ENCODE measurements at regions not wholly inside any gene's neighbourhood (a gene's known extent, or its start where the extent isn't known, plus 50 kb on each side); places are given as distances from the start of the nearest gene placed in this dataset.
"Not testable (repeated sequence)": the region's sequence is repeated elsewhere in the genome, so short reads cannot be mapped to it uniquely, and the experiment has no call there.

GRCh38 chrX:115970718-115971117, 199.8 kb upstream of the AGTR2 start:
- Histone ChIP-seq H3K36me3 (no peaks in the 10 kb centered on the region), H3K27ac (no peak overlapping the region), H3K9me3 (no peaks in the 10 kb centered on the region), H3K4me1 (no peaks in the 10 kb centered on the region), H3K27me3 (peaks cover 5% of the 10 kb centered on the region), H3K4me3 (replicated peaks in 1 of 3) (no peak overlapping the region)
- intact Hi-C loops (cut with DNase I), result no loop called here
- 70 to 80% methylated on average over 5 of the region's 5 CpGs for WGBS, 2 donors
- no peak for DNase-seq
- TF ChIP-seq CTCF (IDR thresholded peaks at IDR 0.05) (no peak), POLR2A (IDR thresholded peaks at IDR 0.05) (no peak)

GRCh38 chrX:115972717-115973116, 197.8 kb upstream of the AGTR2 start:
- WGBS, 2 donors, result 40% methylated on average over 1 of the region's 1 CpG; no CpG with 5 or more reads in 1 of the 2 donors
- no peaks in the 10 kb centered on the region for H3K4me1 ChIP-seq
- intact Hi-C loops (cut with DNase I), result no loop called here
- DNase-seq, result peak; percentile 13 to 42
- H3K36me3 ChIP-seq, result no peaks in the 10 kb centered on the region
- no peak overlapping the region for H3K27ac ChIP-seq
- no peaks in the 10 kb centered on the region for H3K9me3 ChIP-seq
- H3K27me3 ChIP-seq, result peaks cover 5% of the 10 kb centered on the region
- H3K4me3 ChIP-seq (replicated peaks in 1 of 3), result no peak overlapping the region
- TF ChIP-seq POLR2A (IDR thresholded peaks at IDR 0.05), result no peak
- no peak for TF ChIP-seq CTCF (IDR thresholded peaks at IDR 0.05)

GRCh38 chrX:115978068-115978467, 192.5 kb upstream of the AGTR2 start:
- Histone ChIP-seq H3K4me3 (replicated peaks in 1 of 3) (no peak overlapping the region), H3K36me3 (no peaks in the 10 kb centered on the region), H3K9me3 (no peaks in the 10 kb centered on the region), H3K4me1 (no peaks in the 10 kb centered on the region), H3K27ac (no peak overlapping the region), H3K27me3 (peaks cover 3% of the 10 kb centered on the region)
- 39 to 51% methylated on average over 2 of the region's 2 CpGs for WGBS, 2 donors
- TF ChIP-seq POLR2A (IDR thresholded peaks at IDR 0.05) (no peak), CTCF (IDR thresholded peaks at IDR 0.05) (no peak)
- no peak for DNase-seq
- intact Hi-C loops (cut with DNase I), result no loop called here

GRCh38 chrX:115983148-115983547, 187.4 kb upstream of the AGTR2 start:
- intact Hi-C loops (cut with DNase I); H3K27ac ChIP-seq; H3K27me3 ChIP-seq; H3K36me3 ChIP-seq; H3K4me3 ChIP-seq (replicated peaks in 1 of 3); H3K4me1 ChIP-seq; H3K9me3 ChIP-seq: not testable (repeated sequence)
- WGBS, 2 donors, result 29% methylated on average over 1 of the region's 1 CpG; no CpG with 5 or more reads in 1 of the 2 donors
- DNase-seq, result peak in 1 of 2 donors; percentile 29

GRCh38 chrX:115987464-115987863, 183.1 kb upstream of the AGTR2 start:
- H3K4me1 ChIP-seq, H3K36me3 ChIP-seq: not testable (repeated sequence)
- WGBS, 2 donors, result 95 to 100% methylated on average over 1 of the region's 1 CpG

GRCh38 chrX:115988825-115989224, 181.7 kb upstream of the AGTR2 start:
- H3K4me3 ChIP-seq (replicated peaks in 1 of 3), result no peak overlapping the region
- no peaks in the 10 kb centered on the region for H3K9me3 ChIP-seq
- intact Hi-C loops (cut with DNase I), result no loop called here
- H3K27ac ChIP-seq, result no peak overlapping the region
- no peaks in the 10 kb centered on the region for H3K4me1 ChIP-seq
- DNase-seq, result no peak
- H3K27me3 ChIP-seq, result no peaks in the 10 kb centered on the region
- WGBS, 2 donors, result 17 to 18% methylated on average over 3 of the region's 3 CpGs
- TF ChIP-seq CTCF (IDR thresholded peaks at IDR 0.05) (peak in 3 of 6 experiments; percentile 20 to 26 (median 21)), POLR2A (IDR thresholded peaks at IDR 0.05) (no peak)
- no peaks in the 10 kb centered on the region for H3K36me3 ChIP-seq

More at GRCh38 chrX:115987464-115987863, 183.1 kb upstream of the AGTR2 start:
- H3K9me3 ChIP-seq; DNase-seq; H3K27me3 ChIP-seq; intact Hi-C loops (cut with DNase I); H3K4me3 ChIP-seq (replicated peaks in 1 of 3); H3K27ac ChIP-seq: not testable (repeated sequence)
